ENCODE measurements at regions not wholly inside any gene's neighbourhood (a gene's known extent, or its start where the extent isn't known, plus 50 kb on each side); places are given as distances from the start of the nearest gene placed in this dataset.

DNA sequence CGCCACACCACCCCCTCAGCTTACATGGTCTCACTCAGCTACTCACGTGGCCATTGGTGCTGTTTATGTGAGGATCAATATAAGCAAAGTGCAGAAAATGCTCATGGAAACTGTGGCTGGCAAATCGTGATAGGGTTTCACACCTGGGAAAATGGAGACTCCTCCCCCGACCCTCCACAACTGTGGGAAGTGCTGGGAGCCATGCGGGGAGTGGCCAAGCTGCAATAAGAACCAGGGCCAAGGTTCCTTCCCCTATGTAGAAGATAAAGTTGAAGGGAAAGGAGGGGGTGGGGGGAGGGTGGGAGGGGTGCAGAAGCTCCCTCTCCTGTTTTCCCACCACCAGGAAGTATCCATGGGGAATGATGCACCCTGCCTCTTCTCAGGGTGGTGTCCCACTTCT is 145.5 kb upstream of the MAMLD1 start:
- Histone ChIP-seq H4K5ac (ENCODE audit: insufficient read length, low read depth, low read length) (no peak overlapping the region), H3K4me1 (ENCODE audit: insufficient read depth, low read length) (no peaks in the 10 kb centered on the region; the same call in 1 of the 2 replicates), H3K18ac (ENCODE audit: insufficient read length, low read depth, low read length) (no peak overlapping the region), H3K23me2 (ENCODE audit: insufficient read length, low read depth, low read length, poor library complexity, severe bottlenecking) (no peaks in the 10 kb centered on the region), H4K91ac (ENCODE audit: insufficient read length, low read depth, low read length) (no peak overlapping the region), H4K8ac (replicated peaks; ENCODE audit: insufficient read length, low read depth, low read length) (no peak overlapping the region), H3T11ph (ENCODE audit: low read length) (no peak overlapping the region), H4K20me1 (ENCODE audit: control insufficient read depth, insufficient read depth, insufficient read length) (no peaks in the 10 kb centered on the region), H3K4ac (ENCODE audit: low read depth, low read length) (no peak overlapping the region), H2BK15ac (ENCODE audit: low read depth, low read length) (no peak overlapping the region), H2BK12ac (ENCODE audit: insufficient read length, low read depth, low read length) (no peak overlapping the region), H3K9ac (ENCODE audit: extremely low read depth, insufficient read length, low read length) (no peak overlapping the region), H3K23ac (ENCODE audit: insufficient read length, low read depth, low read length) (no peak overlapping the region), H3K56ac (ENCODE audit: insufficient read length, low read depth, low read length) (no peak overlapping the region), H2BK5ac (ENCODE audit: insufficient read length, low read length) (no peak overlapping the region), H3K79me1 (ENCODE audit: insufficient read depth, low read depth, low read length, poor library complexity, severe bottlenecking) (no peaks in the 10 kb centered on the region), H3K27me3 (ENCODE audit: insufficient read depth, low read length) (peaks cover 3% of the 10 kb centered on the region; the same call in 1 of the 2 replicates), H2BK120ac (ENCODE audit: low read depth, low read length, poor library complexity, severe bottlenecking) (no peak overlapping the region), H3K9me3 (ENCODE audit: control insufficient read depth, low read depth, low read length) (no peaks in the 10 kb centered on the region), H3K27ac (ENCODE audit: insufficient read length, low read depth, low read length) (no peak overlapping the region), H3K4me2 (ENCODE audit: insufficient read depth, insufficient read length, low read length) (no peak overlapping the region), H3K14ac (ENCODE audit: insufficient read depth, low read length) (no peak overlapping the region), H2AK5ac (ENCODE audit: insufficient read length, low read length) (no peak overlapping the region), H2AFZ (ENCODE audit: low read length) (no peak overlapping the region), H3K79me2 (ENCODE audit: insufficient read depth, low read length) (no peaks in the 10 kb centered on the region), H2BK20ac (ENCODE audit: low read depth, low read length, poor library complexity, severe bottlenecking) (no peak overlapping the region)
- Mint-ChIP-seq H3K27me3 (ENCODE audit: low read depth) (peaks cover 36% of the 10 kb centered on the region), H3K4me1 (peaks cover 41 to 43% of the 10 kb centered on the region in 2 experiments), H3K9me3 (peaks cover 54 to 57% of the 10 kb centered on the region in 2 experiments), H3K36me3 (ENCODE audit: insufficient read depth in 1 of 3, low read depth in 3 of 3) (peaks cover 0 to 2% (median 0%) of the 10 kb centered on the region in 3 experiments; a peak in 4 of 7 replicates), H3K27ac (no peak overlapping the region), H3K4me3 (no peak overlapping the region)
- DNase-seq = no peak
- WGBS (ENCODE audit: extremely low coverage, insufficient read length, low lambda C conversion rate) = no CpG with 5 or more reads among the region's 5 CpGs
- no peak for TF ChIP-seq CTCF (conservative IDR thresholded peaks at IDR 0.05)
